GM12878 (cell line): ENCODE measurements at regions not wholly inside any gene's neighbourhood (a gene's known extent, or its start where the extent isn't known, plus 50 kb on each side); places are given as distances from the start of the nearest gene placed in this dataset.

Experiments
- SREBF2 ChIP-seq: IDR thresholded peaks from 2 replicates; pipeline ENCODE4 v1.6.1; 2012; ENCODE audit warnings: mild to moderate bottlenecking, low read length
- TCF12 ChIP-seq: IDR thresholded peaks from 2 replicates; pipeline ENCODE4 v1.6.1; 2011; ENCODE audit warnings: low read depth, mild to moderate bottlenecking, low read length

- no peak for TF ChIP-seq TCF12
- no peak for TF ChIP-seq SREBF2
Observed at GRCh38 chr6:105482921-105483320, 80.0 kb upstream of the PREP start.
